ENCODE measurements at regions not wholly inside any gene's neighbourhood (a gene's known extent, or its start where the extent isn't known, plus 50 kb on each side); places are given as distances from the start of the nearest gene placed in this dataset.

DNA sequence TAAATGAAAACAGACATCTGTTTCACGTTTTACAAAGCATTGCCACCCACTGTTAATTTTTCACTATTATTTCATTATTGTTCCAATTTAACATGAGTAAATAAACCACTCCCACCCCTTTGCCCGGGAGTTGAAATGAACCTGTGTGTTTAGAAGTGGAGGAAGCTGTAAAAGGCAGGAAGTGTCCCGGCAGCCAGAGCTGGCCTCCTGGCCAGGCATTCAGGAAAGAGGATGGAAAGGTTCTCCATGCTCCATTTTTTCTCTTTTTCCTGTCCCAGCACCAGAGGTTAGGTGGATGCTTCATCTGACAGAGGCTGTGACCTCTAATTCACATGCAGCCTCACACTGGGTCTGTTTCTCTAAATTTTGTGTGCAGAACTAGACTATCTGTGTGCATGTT, 55.5 kb upstream of the LNX1 start:
- TF ChIP-seq, protein P1, sequence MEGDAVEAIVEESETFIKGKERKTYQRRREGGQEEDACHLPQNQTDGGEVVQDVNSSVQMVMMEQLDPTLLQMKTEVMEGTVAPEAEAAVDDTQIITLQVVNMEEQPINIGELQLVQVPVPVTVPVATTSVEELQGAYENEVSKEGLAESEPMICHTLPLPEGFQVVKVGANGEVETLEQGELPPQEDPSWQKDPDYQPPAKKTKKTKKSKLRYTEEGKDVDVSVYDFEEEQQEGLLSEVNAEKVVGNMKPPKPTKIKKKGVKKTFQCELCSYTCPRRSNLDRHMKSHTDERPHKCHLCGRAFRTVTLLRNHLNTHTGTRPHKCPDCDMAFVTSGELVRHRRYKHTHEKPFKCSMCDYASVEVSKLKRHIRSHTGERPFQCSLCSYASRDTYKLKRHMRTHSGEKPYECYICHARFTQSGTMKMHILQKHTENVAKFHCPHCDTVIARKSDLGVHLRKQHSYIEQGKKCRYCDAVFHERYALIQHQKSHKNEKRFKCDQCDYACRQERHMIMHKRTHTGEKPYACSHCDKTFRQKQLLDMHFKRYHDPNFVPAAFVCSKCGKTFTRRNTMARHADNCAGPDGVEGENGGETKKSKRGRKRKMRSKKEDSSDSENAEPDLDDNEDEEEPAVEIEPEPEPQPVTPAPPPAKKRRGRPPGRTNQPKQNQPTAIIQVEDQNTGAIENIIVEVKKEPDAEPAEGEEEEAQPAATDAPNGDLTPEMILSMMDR (IDR thresholded peaks at IDR 0.05; ENCODE audit: poor library complexity) = no peak
- TF ChIP-seq EZH2 (IDR thresholded peaks at IDR 0.05; ENCODE audit: borderline replicate concordance) = no peak

Measured in hepatocyte (in vitro differentiated cells).